Hepatocyte (in vitro differentiated cells): ENCODE measurements at regions not wholly inside any gene's neighbourhood (a gene's known extent, or its start where the extent isn't known, plus 50 kb on each side); places are given as distances from the start of the nearest gene placed in this dataset.

Experiments used
- DNase-seq: peaks from one replicate; pipeline ENCODE4 v3.0.0-alpha.2; 2016; ENCODE audit warnings: low spot score
- H2AFZ ChIP-seq: fragments of 200-600 bp; sonication (generic); 2 replicates; pipeline ENCODE4 v1.6.0; 2016; ENCODE audit warnings: antibody characterized with exemption, mild to moderate bottlenecking
- H3K27ac ChIP-seq: fragments of 200-600 bp; sonication (generic); 2 replicates; pipeline ENCODE4 v1.5.1; 2016; ENCODE audit warnings: mild to moderate bottlenecking
- H3K27me3 ChIP-seq: fragments of 200-600 bp; sonication (generic); 2 replicates; pipeline ENCODE4 v1.6.1; 2016
- H3K36me3 ChIP-seq: fragments of 200-600 bp; sonication (generic); replicated peaks from 2 replicates; pipeline ENCODE4 v1.5.1; 2016; ENCODE audit warnings: low read depth; ENCODE audit not compliant: insufficient read depth
- H3K4me1 ChIP-seq: fragments of 200-600 bp; sonication (generic); 2 replicates; pipeline ENCODE4 v1.5.1; 2016; ENCODE audit warnings: mild to moderate bottlenecking, moderate library complexity; ENCODE audit not compliant: insufficient read depth
- H3K4me2 ChIP-seq: fragments of 200-600 bp; sonication (generic); 2 replicates; pipeline ENCODE4 v1.6.0; 2016
- H3K4me3 ChIP-seq: fragments of 200-600 bp; sonication (generic); 2 replicates; pipeline ENCODE4 v1.5.1; 2016; ENCODE audit warnings: mild to moderate bottlenecking
- H3K79me2 ChIP-seq: fragments of 200-600 bp; sonication (generic); 2 replicates; pipeline ENCODE4 v1.6.0; 2017; ENCODE audit warnings: mild to moderate bottlenecking
- H3K9me2 ChIP-seq: fragments of 200-600 bp; sonication (generic); replicated peaks from 2 replicates; pipeline ENCODE4 v1.6.0; 2017; ENCODE audit warnings: mild to moderate bottlenecking; ENCODE audit not compliant: insufficient read depth
- H3K9me3 ChIP-seq: fragments of 200-600 bp; sonication (generic); 2 replicates; pipeline ENCODE4 v1.5.1; 2016; ENCODE audit warnings: low read depth, mild to moderate bottlenecking
- H4K20me1 ChIP-seq: fragments of 200-600 bp; sonication (generic); 2 replicates; pipeline ENCODE4 v1.6.0; 2016; ENCODE audit warnings: mild to moderate bottlenecking; ENCODE audit not compliant: insufficient read depth, poor library complexity, severe bottlenecking
- EZH2 ChIP-seq: fragments of 200-600 bp; sonication (generic); IDR thresholded peaks from 2 replicates; pipeline ENCODE4 v1.6.1; 2016; ENCODE audit warnings: antibody characterized with exemption, mild to moderate bottlenecking, borderline replicate concordance
- EZH2phosphoT487 ChIP-seq: fragments of 200-600 bp; sonication (generic); IDR thresholded peaks from one replicate; pipeline ENCODE4 v1.6.1; 2018; ENCODE audit warnings: antibody characterized with exemption, mild to moderate bottlenecking, low read depth, moderate library complexity; ENCODE audit not compliant: unreplicated experiment, severe bottlenecking
- WGBS: methylation state at CpG from one replicate; pipeline ENCODE4 v1.1.6; 2016; ENCODE audit warnings: low lambda C conversion rate; ENCODE audit errors: missing lambda C conversion rate; 5-methylcytosine and 5-hydroxymethylcytosine counted together
- TF ChIP-seq, protein P1 (sequence below): fragments of 200-600 bp; sonication (generic); IDR thresholded peaks from 2 replicates; pipeline ENCODE4 v1.5.1; 2016; ENCODE audit warnings: antibody characterized with exemption, mild to moderate bottlenecking; ENCODE audit not compliant: poor library complexity

DNA sequence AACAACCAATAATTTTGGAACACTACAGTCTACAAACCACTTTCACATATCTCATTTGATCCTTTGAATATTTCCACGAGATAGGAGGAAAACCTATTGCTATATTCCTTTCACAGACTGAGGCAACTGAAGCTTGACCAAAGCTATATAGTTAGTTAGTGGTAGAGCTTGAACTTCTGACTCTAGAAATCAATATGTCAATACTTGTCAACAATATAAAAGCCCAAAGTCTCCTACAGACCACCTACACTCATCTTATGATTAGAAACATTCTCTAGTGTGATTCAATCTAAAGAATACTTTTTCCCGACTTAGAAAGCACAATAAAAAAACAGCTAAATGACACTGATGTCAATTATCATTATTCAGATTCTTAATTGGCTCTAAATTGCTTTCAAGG lies 139.4 kb downstream of the RPS29 start:
- Histone ChIP-seq H3K36me3 (no peaks in the 10 kb centered on the region), H4K20me1 (no peaks in the 10 kb centered on the region), H3K27me3 (no peaks in the 10 kb centered on the region), H3K9me3 (no peaks in the 10 kb centered on the region), H3K79me2 (no peaks in the 10 kb centered on the region), H3K27ac (no peak overlapping the region), H3K9me2 (no peaks in the 10 kb centered on the region), H3K4me2 (no peak overlapping the region), H3K4me1 (no peaks in the 10 kb centered on the region), H3K4me3 (no peak overlapping the region), H2AFZ (no peak overlapping the region)
- no peak for DNase-seq
- TF ChIP-seq, protein P1, sequence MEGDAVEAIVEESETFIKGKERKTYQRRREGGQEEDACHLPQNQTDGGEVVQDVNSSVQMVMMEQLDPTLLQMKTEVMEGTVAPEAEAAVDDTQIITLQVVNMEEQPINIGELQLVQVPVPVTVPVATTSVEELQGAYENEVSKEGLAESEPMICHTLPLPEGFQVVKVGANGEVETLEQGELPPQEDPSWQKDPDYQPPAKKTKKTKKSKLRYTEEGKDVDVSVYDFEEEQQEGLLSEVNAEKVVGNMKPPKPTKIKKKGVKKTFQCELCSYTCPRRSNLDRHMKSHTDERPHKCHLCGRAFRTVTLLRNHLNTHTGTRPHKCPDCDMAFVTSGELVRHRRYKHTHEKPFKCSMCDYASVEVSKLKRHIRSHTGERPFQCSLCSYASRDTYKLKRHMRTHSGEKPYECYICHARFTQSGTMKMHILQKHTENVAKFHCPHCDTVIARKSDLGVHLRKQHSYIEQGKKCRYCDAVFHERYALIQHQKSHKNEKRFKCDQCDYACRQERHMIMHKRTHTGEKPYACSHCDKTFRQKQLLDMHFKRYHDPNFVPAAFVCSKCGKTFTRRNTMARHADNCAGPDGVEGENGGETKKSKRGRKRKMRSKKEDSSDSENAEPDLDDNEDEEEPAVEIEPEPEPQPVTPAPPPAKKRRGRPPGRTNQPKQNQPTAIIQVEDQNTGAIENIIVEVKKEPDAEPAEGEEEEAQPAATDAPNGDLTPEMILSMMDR, result no peak
- no peak for TF ChIP-seq EZH2
- TF ChIP-seq EZH2phosphoT487, result no peak
- WGBS, result 74% methylated on average over 2 of the region's 2 CpGs

- Histone ChIP-seq H3K4me2 (no peak overlapping the region), H3K9me3 (no peaks in the 10 kb centered on the region), H2AFZ (no peak overlapping the region), H3K4me3 (no peak overlapping the region), H3K27ac (no peak overlapping the region), H3K36me3 (no peaks in the 10 kb centered on the region), H3K27me3 (peaks cover 4% of the 10 kb centered on the region), H3K9me2 (no peaks in the 10 kb centered on the region), H4K20me1 (no peaks in the 10 kb centered on the region), H3K79me2 (no peaks in the 10 kb centered on the region), H3K4me1 (no peaks in the 10 kb centered on the region)
- no peak for DNase-seq
- no peak for TF ChIP-seq EZH2phosphoT487
- WGBS, result 68% methylated on average over 4 of the region's 4 CpGs
These were observed 147.9 kb downstream of the RPS29 start for GRCh38 chr14:49438256-49438770.

DNA sequence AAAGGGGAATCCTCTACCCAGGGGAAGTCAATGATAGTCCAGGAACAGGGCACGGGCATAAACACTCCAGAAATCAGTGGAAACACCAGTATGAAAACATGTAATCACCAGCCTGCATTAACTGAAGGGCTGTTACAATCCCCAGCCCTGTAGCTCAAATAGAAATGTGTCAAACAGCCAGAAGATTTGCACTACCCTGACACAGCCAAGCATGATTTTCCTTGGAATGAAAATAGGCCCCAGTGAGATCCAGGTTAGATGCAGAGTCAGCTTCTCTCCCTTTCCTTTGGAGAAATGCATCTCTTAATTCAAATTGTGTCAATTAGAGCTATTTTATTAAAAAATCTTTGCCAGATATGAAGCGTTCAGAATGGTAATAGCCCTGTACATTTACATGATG lies 158.1 kb downstream of the RPS29 start:
- 89% methylated on average over 2 of the region's 2 CpGs for WGBS

DNA sequence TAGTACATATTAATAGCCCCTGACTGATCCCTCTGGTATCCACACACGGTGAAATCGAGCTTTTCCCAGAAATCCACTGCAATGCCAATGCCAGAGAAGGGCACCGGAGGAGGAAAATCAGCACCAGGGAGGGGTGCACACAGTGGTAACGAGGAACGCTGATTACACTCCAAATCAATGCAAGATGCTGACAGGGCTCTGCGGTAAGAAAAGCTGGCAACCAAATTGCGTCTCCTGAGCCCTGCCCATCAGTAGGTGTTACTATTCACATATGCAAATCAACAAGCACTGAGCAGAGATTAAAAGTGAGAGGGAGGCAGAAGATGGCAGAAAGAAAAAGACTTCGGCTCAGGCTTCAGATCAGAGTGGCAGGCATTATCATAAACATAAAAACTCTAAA lies 159.1 kb downstream of the RPS29 start:
- H3K4me1 ChIP-seq, result no peaks in the 10 kb centered on the region
- H3K4me3 ChIP-seq, result no peak overlapping the region
- H3K9me2 ChIP-seq, result no peaks in the 10 kb centered on the region
- no peak overlapping the region for H3K4me2 ChIP-seq
- H4K20me1 ChIP-seq, result no peaks in the 10 kb centered on the region
- 62% methylated on average over 8 of the region's 8 CpGs for WGBS
- TF ChIP-seq EZH2 (no peak), EZH2phosphoT487 (no peak)
- TF ChIP-seq, protein P1, result no peak
- no peak overlapping the region for H3K27ac ChIP-seq
- H3K36me3 ChIP-seq, result no peaks in the 10 kb centered on the region
- H2AFZ ChIP-seq, result no peak overlapping the region
- no peaks in the 10 kb centered on the region for H3K79me2 ChIP-seq
- no peaks in the 10 kb centered on the region for H3K27me3 ChIP-seq
- no peak for DNase-seq
- H3K9me3 ChIP-seq, result no peaks in the 10 kb centered on the region

More for the DNA sequence above, 158.1 kb downstream of the RPS29 start:
- no peaks in the 10 kb centered on the region for H3K36me3 ChIP-seq
- H3K4me1 ChIP-seq, result no peaks in the 10 kb centered on the region
- no peaks in the 10 kb centered on the region for H3K27me3 ChIP-seq
- no peaks in the 10 kb centered on the region for H3K9me2 ChIP-seq
- H3K9me3 ChIP-seq, result no peaks in the 10 kb centered on the region
- no peak overlapping the region for H3K27ac ChIP-seq
- H4K20me1 ChIP-seq, result no peaks in the 10 kb centered on the region
- H3K79me2 ChIP-seq, result no peaks in the 10 kb centered on the region
- H2AFZ ChIP-seq, result no peak overlapping the region
- H3K4me2 ChIP-seq, result no peak overlapping the region
- DNase-seq, result no peak
- no peak overlapping the region for H3K4me3 ChIP-seq
- no peak for TF ChIP-seq EZH2phosphoT487
- no peak for TF ChIP-seq EZH2
- TF ChIP-seq, protein P1, result no peak
